Right kidney (tissue), 1 donor: ENCODE measurements at regions not wholly inside any gene's neighbourhood (a gene's known extent, or its start where the extent isn't known, plus 50 kb on each side); places are given as distances from the start of the nearest gene placed in this dataset.
A peak's percentile ranks its signal among the peaks of the same experiment; 100 is the strongest.
"Not testable (repeated sequence)": the region's sequence is repeated elsewhere in the genome, so short reads cannot be mapped to it uniquely, and the experiment has no call there.

Experiments used
- DNase-seq: peaks from one replicate; pipeline ENCODE4 v3.0.0-alpha.2; 2016

DNA sequence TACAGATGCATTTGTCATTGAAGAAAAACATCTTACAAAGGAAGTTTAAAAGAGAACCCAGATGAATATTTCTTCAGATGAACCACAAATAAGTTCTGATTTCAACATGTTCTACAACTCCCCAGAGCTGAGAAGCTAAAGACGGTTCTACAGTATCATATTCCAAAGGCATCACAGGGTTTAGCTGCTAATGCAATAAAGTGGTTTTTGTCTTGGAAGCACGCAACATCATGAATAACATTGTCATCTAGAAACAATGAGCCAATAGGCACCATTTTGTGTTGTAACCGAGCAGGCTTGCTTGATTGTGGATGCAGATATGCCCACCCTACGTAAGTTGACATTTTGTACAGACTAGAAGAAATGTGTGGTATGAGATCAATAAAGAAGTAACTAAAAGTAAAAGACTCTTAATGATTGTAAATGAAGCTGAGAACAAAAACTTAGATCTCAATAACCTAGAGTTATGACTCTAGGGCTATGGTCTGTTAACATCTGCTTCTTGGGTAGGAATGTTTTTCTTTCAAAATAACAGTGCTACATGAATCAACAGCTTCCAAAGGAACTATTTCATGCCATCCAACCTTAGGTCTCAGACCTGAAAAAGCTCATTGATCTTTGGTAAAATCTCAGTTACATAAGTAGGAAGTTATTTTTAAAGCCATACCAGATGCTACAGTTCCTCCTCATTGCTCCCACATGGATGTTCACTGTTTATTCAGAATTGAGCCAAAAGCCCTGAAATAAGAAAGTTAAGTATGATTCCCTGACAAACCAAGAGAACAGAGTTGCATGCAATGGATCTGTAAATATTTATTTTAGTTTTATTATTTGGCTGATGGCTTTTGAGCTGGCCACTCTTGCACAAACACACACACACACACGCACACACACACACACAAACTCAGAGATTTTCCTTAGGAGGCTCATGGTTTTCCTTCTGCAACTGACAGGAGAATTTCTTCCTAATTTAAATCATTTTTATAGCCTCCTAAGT is 118.7 kb upstream of the SLCO6A1 start:
- peak; percentile 16 for DNase-seq

DNA sequence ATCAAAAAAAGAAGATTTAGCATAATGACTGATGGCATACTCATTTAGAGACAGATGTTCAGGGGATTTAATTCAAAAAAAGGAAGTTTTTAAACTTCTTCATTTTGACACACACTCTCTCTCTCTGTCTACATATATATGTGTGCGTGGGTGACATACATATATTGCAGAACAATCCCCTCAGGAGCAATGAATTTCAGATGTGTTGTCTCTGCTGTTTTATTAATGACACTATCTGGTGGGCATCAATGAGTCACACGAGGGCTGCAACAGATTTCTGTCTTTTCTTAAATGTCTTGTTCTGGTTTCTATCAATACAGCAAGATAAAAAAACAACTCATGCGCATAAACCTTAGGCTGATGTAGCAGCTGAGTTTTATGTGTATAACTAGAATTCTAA is 123.5 kb upstream of the SLCO6A1 start:
- no peak for DNase-seq

DNA sequence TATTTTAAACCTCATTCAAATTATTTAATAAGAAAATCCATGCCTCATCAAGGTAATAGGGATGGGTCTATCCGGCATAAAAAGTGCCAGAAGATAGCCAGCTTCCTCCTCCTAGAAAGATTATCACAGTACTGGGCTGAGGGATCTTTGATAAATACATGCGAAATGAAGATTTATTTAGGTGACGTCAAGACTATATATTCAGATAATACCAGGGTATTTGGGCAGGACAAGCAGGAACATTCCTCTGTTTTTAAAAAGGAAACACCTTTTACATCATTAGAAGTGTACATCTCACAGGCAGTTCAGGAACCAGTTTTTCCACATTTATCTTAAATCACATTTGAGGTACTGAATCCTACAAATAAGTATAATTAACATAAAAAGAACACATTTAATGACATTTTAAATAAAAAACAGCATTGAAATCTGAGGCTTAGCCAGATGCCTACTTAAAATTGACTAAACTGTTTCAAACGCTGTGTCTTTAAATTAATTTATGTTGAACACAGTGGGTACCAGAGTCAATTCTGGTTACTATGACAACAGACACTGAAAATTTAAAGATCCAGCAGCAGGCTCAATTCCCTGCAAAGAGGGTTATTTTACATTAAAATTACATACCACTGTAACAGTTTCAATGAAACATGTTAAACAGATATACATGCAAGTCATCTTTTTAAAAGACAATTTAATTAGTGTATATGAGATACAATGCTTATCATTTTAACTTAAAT is 124.7 kb upstream of the SLCO6A1 start:
- no peak for DNase-seq

DNA sequence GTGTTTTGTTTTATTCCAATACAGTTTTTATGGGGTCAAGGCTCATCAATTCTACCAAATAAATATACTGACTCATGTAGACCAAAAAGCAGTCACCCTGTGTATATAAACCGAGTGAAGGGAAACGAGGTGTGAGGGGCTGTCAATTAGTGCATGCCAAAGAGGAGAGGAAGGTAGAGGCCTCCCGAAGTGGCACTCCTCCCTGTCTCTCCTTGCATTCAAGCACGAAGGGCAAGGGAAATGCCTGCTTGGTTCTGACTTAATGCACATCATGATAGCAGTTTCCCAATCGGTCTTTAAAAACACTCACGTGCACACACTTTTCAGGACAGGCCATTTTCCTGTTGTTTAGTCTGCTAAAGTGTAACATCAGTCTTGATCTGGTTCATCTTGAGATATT is 125.6 kb upstream of the SLCO6A1 start:
- DNase-seq, result no peak

DNA sequence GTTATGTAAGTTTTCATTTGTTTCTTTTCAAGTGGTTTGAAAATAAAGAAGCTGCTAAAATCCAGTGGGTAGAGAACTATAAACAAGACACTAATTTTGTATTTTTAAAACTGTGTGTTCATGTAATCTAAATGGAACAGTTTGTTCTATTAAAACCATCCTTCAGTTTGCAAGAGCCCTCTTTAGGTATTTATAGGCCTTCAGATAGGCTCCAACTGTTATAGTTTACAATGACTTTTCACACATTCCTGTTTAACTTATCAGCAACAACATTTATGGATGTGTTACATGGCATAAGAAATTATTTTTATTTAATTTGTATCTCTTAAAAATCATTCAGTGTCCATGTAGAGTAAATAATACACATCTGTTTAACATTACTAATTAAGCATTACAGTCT is 126.7 kb upstream of the SLCO6A1 start:
- DNase-seq, result no peak

DNA sequence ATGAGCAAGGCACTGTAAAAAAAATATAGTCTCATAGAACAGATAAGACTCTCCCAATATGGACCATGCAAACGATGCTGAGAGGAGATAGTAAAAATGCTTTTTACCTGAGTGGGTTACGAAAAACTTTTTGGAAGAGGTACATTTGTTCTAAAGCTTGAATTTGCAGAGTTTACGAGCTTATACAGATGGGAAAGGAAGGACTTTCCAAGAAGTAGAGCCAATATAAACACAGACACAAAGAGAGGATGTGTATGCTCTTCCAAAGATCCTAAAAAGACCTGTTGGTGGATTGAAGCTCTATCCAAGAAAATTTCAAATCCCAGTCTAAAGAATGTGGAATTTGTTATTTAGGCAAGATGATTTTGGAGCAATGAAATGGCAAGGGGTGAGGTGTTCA is 127.1 kb upstream of the SLCO6A1 start:
- no peak for DNase-seq

DNA sequence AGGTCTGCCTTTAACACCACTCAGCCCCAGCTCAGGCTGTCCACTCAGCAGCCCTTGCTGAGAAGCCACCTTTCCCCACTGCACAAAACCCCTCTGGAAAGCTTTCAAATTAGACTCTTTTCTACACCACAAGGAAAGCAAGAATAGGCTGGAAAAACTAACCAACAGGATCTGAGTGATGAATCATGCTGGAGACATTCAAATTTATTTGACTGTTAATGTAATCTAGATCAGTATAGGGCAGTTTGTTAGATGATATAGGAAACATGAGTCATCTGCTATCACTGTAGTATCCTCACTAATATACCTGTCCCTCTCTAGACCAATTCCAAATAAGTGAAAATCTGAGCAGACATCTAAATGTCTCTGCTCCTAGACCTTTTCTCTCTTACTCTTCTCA is 127.8 kb upstream of the PAM start:
- DNase-seq, result no peak

DNA sequence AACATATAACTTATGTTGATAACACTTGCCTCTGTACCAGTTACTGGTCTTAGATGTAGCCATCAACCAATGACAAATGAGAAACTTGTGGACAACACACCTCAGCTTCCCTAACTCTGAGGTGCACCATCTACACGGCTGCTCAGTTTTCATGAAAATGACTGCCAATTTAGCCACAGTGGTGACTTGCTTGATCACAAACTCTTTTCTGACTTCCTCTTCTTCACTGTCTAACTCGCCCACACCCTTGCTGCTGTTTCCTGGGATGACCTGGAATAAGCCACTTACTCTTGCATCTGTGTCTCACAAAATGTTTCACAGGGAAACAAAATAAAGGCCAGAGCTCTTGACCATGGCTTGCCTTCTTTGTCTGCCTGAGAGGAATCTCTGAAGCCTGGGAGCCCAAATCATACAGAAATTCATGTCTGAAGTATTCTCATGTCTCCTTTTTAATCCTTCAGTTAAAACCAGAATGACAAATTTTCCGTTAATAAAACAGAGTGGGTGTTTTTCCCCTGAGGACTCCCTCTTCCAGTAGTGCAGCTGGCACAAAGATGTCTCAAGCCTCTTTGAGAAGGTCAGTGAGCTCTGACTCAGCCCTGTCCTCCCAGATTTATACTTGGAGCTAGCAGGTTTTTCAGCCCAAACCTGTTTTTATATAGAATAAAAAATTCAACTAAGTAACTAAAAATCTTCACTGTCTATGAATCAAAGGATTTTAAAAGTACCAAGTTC is 126.5 kb upstream of the PAM start:
- no peak for DNase-seq

DNA sequence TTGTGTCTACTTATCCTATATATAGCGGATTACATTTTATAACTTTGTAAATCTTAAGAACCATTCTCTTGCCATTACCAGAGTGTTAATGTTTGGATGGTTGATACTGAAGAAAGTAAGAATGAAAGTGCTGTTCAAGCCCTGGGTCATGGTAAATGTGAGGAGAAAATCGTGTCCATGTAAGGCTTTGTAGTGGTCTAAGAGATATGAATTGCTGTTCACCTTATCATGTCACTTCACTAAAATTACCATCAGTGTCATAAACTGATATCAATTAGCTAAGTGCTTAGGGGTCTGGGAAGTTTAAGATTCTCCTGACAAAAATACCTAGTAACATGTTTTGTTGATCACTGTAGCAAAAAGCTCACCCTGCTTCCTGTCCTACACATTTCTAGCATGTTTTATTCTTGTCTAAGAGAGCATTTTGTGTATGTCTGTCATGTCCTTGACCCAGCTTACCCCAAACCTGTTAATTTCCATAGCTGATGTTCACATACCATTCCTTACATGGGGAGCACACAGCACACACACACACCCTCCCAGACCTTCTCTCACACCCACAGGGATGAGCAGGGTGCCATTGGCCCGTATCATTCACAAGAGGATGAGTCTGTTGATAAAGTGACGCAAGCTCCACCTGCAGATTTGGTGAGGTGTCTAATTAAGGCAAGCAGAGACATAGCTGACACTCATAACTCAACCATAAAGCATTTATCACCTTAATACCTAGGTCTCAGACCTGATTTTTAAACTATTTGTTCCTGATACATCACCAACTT is 125.1 kb upstream of the PAM start:
- DNase-seq, result no peak

DNA sequence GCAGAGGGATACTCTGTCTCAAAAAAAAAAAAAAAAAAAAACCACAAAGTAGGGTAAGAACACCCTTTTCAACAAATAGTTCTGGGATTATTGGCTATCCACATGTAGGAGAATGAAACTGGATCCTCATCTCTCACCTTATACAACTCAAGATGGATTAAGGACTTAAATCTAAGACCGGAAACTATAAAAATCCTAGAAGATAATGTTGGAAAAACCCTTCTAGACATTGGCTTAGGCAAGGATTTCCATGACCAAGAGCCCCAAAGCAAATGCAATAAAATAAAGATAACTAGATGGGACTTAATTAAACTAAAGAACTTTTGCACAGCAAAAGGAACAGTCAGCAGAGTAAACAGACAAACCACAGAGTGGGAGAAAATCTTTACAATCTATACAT is 119.7 kb upstream of the PAM start:
- DNase-seq, result not testable (repeated sequence)

DNA sequence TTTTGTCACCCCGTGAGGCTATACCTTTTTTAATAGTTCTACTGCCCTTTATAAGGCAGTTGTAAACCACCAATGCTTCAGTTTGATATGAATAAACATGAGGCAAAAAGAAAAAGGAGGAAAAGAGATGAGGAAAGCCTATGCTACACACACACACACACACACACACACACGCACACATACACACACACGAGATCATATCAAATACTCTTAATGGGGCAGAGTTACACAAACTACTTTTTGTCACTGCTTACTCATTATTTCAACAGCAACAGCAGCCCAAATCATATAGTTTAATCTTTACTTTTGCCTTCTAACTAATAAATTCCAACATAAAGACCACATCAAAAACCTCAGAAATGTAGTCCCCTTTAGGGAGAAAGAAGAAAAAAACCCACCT is 116.8 kb upstream of the PAM start:
- DNase-seq, result no peak

DNA sequence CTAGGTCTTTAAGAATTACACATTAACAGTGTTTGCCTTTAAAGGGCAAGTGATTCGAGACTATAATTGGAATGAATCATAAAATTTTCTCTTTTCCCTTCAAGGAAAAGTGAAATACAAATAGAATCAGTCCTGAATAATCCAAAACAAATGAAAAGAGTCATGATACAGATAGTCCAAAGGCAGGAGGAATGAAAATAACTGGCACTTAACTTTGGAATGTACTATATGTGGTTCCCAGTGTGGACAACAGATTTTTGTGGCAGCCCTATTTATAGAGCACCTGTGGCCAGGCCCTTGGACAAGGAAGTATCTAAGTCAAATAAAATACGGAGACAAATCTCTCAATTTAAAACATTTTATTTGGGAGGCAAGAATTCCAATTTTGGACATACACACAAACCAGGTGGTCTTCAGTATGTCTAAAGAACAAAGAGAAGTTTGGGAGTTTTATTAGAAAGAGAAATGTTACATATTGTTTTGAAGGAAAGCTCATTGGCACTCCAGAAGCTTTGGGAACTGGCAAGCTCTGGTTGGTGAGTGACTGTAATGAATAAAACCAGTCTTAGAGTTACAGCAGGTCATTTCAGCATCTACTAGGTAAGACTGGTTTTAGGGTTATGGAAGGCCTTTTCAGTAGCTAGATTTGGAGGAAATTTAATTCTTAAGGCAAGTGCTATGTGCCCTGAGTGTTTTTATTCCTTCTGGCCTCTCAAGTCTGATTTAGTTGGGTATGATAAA is 116.0 kb upstream of the PAM start:
- DNase-seq, result no peak

DNA sequence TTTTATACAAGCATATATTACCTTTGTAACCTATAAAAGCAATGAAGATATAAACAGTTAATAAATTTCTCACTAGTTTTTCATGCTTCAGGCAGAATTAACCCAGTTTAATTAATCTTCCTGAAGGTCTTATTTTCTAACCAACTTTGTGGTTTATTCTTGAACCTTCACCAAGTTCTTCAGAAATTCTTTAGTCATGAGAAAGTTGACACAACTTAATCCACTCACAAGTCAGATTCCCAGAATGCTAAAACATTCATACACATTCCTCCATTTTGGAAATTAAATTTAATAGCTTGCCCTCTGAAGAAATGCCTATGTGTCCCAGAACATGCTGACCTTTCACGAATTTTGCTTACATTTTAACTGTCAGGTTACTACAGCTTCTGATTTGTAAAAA is 105.4 kb upstream of the PAM start:
- DNase-seq, result no peak

DNA sequence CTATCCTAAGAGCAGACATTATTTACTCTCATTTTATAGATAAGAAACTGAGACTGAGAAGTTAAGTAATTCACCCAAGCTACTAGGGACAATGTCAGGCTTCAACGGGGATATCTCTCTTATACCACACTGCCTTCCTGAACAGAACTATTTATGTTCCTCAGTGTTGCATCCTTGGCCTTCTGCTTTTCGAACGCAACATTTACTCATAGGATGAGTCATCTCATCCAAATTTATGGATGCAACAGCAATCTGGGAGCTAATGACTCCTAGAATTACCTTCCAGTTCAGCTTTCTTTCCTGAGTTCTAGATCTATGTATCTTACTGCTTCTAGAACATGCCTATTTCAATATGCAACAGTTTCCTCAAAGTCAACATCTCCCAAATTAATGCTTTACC is 103.6 kb upstream of the PAM start:
- DNase-seq, result no peak

DNA sequence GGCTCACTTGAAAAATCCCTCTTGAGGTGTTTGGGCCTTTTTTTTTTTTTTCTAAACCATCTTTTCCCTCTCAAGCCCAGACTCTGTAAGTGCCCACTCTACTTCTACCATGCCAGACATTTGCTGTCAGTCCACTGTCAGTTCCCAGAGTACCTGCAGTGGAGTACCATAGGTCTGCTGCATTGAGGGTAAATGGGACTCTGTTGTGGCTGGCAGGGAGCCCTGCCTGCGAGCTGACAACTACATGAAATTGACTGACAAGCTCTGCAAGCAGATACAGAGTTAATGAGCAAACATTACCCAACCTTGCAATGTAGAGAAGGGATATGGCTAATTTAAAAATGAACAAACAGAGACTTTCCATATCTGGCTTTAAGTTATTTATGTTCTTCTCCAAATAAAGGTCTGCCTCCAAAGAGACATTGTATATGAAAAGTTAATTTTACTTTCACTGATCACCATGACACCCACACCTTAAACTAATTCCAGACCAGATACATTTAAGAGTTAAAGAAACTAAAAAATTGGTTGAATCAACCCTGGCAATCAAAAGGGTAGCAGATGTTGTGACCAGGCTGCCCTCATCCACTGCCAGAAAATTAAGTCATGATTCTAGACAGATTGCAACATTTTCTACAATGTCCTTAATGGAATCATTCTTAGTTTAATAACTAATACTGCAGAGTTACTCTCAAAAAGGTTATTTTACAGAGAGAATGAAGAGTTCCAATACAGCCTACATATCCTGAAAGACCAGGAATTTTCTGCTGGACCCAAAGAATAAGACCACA is 100.4 kb upstream of the PAM start:
- no peak for DNase-seq

DNA sequence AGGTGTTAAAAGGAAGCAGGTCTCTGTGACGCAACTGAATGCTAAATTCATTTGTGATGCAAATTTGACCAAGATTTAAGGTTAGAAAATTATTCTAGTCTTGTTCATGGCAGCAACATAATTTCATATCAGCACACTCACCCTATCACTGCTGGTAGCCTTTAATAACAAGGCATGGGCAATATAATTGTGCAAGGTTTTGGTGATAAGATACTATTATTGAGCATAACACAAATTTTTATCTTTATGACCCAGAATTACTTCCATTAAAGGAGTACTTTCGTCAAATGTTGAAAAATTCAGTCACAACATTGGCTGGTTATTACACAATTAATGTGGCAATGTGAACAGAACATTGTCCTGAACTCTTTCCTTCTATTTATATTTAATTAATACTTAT is 96.0 kb upstream of the PAM start:
- no peak for DNase-seq

DNA sequence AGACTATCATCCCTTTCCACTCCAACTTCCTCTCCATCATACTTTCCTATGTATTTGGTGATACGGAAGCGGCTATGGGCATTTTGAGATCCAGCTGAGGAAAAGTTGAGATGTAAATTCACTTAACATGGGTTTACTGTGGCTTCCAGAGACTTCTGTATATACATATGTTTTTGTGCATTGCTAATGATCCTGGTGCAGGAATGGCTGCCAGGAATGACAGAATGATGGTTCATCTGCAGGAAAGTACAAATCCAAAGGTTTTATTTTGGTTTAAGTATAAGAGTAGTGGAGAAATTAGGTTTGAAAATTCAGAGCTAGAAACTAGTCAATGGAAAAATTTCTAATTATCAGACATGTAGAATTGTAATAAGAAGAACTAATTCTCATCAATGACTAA is 95.0 kb upstream of the PAM start:
- DNase-seq, result no peak

DNA sequence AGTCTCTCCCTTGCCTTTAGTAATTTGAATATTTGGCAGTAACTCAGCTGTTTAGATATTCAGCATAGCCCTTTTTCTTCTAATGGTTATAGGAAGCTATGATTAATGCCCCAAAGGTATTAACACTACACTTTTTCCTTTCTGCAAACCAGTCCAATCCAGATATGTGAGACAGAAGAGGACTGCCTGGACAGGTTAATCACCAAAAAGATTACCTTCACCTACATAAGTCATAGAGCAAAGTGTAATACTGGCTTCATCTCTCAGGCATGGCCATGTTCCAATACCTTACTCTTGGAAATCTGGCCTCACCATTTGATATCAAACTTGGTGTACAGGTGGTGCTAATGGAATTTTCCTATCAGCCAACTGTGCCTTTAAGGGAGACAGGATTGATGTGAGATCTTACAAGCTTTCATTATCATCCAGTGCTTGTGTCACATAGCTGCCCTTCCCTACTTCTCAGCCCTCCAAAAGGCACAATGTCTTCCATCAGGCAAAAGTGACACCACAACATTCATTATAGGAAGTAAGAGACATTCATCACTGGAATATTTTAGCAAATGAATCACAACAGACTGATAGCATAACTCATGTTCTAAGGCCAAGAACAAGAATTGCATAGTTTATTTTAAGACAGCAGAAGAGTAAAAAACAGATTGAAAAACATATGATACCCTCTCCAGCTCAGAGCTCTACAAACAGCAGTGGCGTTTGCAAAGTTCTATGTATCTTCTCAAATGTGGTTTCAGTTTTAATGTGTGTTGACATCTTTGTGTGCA is 91.2 kb upstream of the PAM start:
- no peak for DNase-seq

DNA sequence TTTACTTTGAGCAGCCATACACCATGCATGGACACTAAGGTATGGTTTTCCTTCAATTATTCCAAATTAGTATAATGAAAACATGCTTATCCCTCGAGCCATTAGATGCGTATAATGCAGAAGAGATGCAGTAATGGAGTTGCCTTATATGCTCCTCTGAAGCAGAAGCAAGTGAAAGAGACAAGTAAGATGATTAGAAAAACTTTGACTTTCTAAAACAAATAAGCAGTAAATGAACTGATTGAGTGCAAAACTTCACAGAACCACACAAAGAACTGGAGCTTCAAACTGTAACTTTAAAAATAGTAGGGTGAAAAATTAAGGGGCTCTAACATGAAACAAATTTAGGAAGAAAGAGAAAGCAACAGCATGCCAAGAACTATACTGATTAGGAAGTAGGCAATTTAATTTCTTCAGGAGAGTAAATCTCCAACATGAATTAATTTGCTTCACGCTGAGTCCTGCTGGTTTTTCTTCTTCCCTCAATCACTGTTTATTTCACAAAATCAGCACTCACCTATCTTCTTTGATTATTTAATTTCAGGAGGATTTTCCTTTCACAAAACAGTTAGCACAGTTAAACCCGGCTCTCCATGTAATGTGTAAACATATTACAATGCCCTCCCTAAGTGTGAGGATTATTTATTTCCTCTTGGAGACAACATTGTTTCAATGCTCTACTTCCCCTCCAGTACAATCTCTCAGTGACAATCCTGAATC is 90.3 kb upstream of the PAM start:
- DNase-seq, result no peak
